ENCODE measurements at regions not wholly inside any gene's neighbourhood (a gene's known extent, or its start where the extent isn't known, plus 50 kb on each side); places are given as distances from the start of the nearest gene placed in this dataset.

GRCh38 chr2:16180631-16181030 is 240.3 kb downstream of the MYCN start:
- DNase-seq = no peak

DNA sequence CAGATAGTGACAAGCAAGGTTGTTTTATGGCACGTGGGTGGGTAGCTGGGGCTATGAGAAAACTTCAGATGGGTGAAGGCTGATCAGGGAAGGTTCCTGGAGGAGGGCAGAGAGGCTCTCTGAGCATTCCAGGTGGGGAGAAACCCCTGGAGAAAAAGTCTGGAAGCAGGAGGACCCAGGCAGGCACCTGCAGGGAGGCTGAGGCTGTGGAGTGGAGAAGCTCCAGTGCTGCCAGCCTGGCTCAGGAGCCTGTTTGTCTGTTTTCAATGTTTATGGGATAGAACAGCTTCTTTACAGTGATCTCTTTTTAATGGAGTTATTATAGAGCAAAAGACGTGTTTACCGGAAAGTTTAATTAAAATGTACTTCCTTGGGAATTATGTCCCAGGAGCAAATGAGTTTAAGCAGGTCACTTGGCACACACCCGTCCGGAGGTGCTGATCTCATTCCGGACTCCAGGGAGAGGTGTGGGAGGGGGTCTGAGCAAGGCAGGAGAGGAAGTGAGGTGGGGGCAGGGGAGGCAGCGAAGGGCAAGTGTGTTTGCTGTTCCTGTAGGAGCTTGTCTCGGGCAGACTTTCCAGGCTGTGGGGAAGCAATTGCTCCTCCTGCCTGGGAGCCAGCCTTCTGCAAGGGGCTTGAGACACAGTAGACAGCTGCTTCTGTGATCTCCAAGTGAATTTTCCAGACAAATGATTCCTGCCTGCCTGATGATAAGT is 239.5 kb downstream of the MYCN start:
- no peak for DNase-seq

GRCh38 chr2:16178551-16179130 is 238.3 kb downstream of the MYCN start:
- no peak for DNase-seq

DNA sequence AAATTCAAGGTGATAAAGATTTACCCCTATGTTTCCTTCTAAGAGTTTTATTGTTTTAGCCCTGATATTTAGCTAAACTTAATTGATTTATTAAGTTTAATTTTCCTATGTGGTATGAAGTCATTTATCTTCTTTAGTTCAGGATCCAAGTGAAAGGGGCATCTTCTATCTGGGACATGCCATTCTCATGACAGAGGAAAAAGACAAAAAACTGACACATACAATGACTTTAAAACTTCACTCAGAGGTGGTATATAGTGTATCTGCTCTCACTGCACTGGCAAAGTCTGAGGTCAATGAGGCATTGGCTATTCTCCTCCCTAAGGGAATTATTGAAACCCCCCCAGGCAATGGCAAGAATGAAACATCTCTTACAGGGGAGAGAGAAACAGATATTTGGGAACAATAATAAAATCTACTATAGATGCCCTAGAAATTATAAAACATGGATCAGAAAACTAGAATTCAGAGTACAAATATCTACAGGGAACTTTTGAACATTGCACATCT is 237.4 kb downstream of the MYCN start:
- no peak for DNase-seq

DNA sequence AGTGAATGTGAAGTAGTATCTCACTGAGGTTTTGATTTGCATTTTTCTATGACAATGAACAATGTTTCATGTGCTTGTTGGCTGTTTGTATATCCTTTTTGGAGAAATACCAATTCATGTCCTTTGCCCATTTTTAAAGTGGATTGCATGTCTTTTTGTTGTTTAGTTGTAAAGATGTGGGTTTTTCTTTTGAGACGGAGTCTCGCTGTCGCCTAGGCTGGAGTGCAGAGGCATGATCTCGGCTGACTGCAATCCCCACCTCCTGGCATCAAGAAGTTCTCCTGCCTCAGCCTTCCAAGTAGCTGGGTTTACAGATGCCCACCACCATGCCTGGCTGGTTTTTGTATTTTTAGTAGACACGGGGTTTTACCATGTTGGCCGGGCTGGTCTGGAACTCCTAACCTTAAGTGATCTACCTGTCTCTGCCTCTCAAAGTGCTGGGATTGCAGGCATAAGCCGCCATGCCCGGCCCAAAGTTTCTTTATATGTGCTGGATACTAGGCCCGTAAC is 236.7 kb downstream of the MYCN start:
- no peak for DNase-seq

DNA sequence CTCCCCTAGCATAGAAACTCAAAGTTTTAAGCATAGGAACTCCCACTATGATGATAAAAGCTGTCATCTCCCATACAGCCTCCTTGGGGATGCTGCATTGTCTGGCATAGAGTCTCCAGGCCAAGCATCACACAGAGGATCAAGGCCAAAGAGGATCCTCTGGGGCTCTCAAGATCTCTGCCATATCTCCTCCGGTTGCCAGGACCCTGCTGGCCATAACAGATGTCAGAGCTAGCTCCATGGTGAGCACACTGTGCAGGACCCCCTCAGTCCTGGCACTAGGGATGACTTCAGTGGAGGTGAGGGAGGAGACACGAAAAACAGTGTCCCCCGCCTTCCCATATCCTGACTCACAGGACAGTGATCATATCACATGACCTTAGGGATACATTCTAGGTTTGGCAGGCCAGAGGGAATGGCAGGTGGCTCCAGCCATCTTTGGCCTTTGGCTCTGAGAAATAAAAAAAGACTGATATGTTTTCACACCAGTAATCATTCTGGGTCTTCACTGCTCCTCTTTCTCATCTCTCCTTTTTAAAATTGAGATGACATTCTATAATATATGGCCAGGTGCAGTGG is 235.0 kb downstream of the MYCN start:
- DNase-seq = no peak

DNA sequence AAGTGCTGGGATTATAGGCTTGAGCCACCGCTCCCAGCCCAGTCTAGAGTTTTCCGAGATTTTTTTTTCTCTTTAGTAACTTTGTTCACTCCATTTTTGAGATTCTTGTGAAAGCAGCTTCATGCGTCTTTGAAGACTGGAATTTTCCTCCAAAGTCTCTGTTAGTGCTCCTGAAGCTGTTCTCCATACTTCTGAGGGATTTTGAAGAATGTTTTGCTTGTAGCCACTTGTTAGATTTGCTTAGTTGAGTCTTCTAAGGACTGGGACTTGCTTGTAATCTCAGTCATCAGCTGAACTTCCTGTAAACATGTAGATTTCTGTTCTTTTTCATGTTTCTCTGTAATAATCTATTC is 234.3 kb downstream of the MYCN start:
- no peak for DNase-seq

GRCh38 chr2:16173893-16174692 is 233.7 kb downstream of the MYCN start:
- no peak for DNase-seq

DNA sequence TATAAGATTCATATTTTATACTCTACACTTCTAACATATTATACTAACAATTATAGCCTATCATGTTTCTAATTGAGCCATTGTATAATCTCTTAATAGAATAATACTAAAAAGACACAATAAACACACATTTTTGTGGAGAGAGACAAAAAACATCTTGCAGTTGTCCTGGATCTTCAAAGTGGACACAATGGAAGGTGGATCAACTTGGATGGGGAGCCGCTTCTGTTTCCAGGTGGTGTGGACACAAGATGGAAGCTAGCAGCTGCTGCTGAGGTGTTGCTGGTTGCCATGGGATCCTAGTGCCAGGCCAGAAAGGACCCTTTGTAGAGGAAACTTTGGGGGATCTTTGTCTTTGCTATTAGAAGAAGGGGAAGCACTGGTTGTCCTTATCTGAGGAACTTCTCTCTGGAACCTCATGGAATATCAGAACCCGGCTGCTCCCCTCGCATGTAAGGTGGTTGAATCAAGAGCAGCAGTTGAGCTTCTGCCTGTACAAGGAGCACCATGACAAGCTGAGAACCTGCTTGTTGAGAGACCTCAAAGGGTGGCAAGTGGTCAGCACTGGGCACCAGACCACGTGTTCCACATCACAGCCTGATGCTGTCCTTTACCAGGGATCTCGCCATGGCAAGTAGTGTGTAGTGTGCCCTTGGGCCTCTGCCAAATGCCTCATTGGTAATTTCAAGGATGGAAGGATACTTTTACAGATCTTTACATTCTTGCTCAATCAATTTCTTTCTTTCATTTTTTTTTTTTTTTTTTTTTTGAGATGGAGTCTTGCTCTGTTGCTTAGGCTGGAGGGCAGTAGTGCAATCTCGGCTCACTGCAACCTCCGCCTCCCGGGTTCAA is 232.2 kb downstream of the MYCN start:
- no peak for DNase-seq

DNA sequence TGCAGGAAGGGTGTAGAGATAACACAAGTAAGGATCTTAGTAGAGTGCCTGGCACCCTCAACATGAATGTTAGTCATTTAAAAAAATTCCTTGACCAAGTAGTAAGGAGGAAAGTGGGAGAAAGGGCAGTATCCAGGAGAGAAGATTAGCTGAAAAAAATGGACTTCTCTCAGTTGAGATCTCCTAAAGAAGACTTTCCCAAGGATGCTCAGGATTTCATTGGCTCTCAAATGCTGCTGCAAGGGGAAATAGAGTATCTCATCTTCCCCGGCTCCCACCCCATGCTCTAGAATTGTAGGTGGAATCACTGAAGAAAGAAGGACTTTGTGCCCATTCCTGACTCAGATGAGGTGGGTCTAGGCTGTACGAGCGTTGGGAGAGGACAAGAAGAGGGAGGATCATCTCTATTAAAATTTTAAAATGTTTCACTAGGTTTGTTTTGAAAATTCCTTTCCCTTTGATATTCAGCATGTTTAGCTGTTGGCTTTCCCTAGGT is 231.1 kb downstream of the MYCN start:
- no peak for DNase-seq

GRCh38 chr2:16170675-16171424 is 230.5 kb downstream of the MYCN start:
- DNase-seq = no peak

GRCh38 chr2:16169381-16169960 is 229.1 kb downstream of the MYCN start:
- DNase-seq = no peak

DNA sequence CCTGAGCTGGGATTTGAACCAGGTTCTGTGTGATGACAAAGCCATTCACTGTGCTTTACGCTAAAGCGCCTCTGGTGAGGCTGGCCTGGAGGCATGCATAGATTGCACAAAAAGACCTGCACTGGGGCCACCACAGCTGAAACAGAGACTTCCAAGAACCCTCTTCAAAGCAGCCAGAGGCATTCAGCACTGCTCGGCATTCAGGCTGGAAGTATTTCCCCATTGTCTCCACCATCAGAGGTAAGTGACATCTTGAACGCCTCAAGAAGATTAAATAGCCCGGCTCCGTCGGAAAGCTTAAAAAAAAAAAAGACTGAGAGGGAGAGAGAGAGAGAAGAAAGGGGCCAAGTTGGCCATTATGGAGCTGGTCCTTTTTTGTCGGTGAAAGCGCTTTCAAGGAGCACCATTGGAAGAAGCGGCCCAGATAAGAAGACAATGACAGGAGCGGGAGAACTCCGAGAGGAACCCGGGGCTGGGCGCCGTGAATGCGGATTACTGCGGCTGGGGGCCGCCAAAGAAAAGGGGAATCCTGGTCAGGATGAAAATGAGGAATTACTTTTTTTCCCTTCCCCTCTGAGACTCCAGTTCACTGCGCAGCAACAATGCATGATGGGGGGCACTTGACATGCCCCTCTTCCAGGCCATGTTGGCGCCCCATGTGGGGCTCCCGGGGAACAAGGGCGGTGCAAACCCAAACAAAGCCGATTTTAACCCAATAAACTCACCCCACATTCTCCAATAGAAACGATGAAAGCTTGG is 228.3 kb downstream of the MYCN start:
- no peak for DNase-seq

- no peak for DNase-seq
Measured at GRCh38 chr2:16167870-16168426, 227.6 kb downstream of the MYCN start.

GRCh38 chr2:16167451-16167861 is 227.1 kb downstream of the MYCN start:
- DNase-seq = no peak

GRCh38 chr2:16166327-16166981 is 226.1 kb downstream of the MYCN start:
- DNase-seq = no peak

GRCh38 chr2:16165518-16166326 is 225.4 kb downstream of the MYCN start:
- DNase-seq = no peak

DNA sequence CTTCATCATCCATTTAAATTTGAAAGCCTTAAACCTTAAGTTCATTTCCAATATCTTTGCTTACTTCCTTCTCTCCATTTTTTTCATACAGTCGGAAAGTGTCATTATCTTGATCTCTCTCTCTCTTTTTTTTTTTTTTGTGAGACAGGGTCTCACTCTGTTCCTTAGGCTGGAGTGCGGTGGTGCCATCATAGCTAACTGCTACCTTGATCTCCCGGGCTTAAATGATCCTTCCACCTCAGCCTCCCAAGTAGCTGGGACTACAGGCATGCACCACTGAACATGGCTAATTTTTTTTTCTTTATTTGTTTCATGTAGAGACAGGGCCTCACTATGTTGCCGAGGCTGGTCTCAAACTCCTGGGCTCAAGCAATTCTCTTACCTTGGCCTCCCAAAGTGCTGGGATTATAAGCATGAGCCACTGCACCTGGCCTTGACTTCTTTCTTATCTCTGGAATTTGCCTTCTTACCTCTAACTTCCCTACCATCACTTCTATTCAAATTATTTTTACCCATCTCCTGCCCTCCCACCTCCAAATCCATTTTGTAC is 222.2 kb downstream of the MYCN start:
- no peak for DNase-seq
